ENCODE measurements at regions not wholly inside any gene's neighbourhood (a gene's known extent, or its start where the extent isn't known, plus 50 kb on each side); places are given as distances from the start of the nearest gene placed in this dataset.

DNA sequence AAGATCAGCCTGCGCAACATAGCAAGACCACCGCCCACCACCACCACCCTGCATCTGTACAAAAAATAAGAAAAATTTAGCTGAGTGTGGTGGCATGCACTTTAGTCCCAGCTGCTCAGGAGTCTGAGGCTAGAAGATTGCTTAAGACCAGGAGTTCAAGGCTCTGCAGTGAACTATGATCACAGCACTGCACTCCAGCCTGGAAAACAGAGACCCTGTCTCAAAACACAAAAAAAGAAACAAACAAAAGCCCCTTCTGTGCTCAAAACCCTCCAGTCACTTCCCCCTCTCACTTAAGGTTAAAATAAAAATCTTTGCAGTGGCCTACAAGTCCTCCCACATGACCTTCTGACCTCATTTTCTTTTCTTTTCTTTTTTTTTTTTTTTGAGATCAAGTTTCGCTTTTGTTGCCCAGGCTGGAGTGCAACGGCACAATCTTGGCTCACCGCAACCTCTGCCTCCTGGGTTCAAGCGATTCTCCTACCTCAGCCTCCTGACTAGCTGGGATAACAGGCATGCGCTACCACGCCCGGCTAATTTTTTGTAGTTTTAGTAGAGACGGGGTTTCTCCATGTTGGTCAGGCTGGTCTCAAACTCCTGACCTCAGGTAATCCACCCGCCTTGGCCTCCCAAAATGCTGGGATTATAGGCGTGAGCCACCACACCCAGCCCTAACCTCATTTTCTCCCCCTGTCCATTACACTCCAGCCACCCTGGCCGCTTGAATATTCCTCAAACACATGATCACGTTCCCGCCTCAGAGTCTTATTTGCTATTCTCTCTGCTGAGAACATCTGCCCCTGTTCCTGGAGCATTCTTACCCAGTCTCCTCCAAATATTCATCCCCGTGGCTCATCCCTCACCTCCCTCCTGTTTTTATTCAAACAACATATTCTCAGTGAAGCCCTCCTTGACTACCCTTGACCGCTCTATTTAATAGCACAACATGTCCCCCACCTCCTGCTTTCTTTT lies 126.6 kb upstream of the MED13 start:
- no peak for ATAC-seq
- Histone ChIP-seq H3K27me3 (peaks cover 0 to 3% (median 0%) of the 10 kb centered on the region in 9 donors), H3K27ac (no peak overlapping the region), H3K4me1 (no peaks in the 10 kb centered on the region), H3K36me3 (no peaks in the 10 kb centered on the region), H3K4me3 (no peak overlapping the region), H3K9me3 (peaks cover 0 to 11% (median 0%) of the 10 kb centered on the region in 12 donors)
- intact Hi-C loops (cut with DNase I), result no loop called here
- TF ChIP-seq, protein P1, sequence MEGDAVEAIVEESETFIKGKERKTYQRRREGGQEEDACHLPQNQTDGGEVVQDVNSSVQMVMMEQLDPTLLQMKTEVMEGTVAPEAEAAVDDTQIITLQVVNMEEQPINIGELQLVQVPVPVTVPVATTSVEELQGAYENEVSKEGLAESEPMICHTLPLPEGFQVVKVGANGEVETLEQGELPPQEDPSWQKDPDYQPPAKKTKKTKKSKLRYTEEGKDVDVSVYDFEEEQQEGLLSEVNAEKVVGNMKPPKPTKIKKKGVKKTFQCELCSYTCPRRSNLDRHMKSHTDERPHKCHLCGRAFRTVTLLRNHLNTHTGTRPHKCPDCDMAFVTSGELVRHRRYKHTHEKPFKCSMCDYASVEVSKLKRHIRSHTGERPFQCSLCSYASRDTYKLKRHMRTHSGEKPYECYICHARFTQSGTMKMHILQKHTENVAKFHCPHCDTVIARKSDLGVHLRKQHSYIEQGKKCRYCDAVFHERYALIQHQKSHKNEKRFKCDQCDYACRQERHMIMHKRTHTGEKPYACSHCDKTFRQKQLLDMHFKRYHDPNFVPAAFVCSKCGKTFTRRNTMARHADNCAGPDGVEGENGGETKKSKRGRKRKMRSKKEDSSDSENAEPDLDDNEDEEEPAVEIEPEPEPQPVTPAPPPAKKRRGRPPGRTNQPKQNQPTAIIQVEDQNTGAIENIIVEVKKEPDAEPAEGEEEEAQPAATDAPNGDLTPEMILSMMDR (IDR thresholded peaks at IDR 0.05), result no peak
- TF ChIP-seq POLR2A (IDR thresholded peaks at IDR 0.05), result no peak
- WGBS, 4 donors, result 86 to 88% (median 87%) methylated on average over 17 of the region's 17 CpGs
- no peak for DNase-seq

DNA sequence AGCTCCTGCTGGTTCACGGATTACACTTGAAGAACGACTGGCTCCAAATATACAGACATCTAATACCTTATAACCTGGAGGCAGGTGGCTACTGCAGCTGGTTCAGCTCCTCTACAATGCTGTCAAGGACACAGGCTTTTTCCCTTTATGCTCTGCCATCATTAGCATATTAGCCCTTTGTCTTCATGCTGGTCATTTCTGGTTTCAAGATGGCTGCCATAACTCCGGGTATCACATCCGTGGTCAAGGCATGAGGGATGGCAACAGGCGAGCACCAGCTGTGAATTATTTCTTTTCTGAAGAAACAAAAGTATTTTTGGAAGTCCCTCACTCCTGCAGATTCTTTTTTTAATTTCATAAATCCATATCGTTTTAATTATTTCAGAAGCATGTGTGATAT lies 124.3 kb upstream of the MED13 start:
- intact Hi-C loops (cut with DNase I), result no loop called here
- Histone ChIP-seq H3K4me1 (no peaks in the 10 kb centered on the region), H3K27me3 (peaks cover 0 to 6% (median 0%) of the 10 kb centered on the region in 9 donors), H3K36me3 (no peaks in the 10 kb centered on the region), H3K4me3 (no peak overlapping the region), H3K9me3 (no peaks in the 10 kb centered on the region), H3K27ac (no peak overlapping the region)
- WGBS, 4 donors, result 88 to 91% (median 90%) methylated on average over 6 of the region's 6 CpGs
- ATAC-seq, result no peak
- TF ChIP-seq POLR2A (IDR thresholded peaks at IDR 0.05), result no peak
- TF ChIP-seq, protein P1 (IDR thresholded peaks at IDR 0.05), result no peak
- no peak for DNase-seq

DNA sequence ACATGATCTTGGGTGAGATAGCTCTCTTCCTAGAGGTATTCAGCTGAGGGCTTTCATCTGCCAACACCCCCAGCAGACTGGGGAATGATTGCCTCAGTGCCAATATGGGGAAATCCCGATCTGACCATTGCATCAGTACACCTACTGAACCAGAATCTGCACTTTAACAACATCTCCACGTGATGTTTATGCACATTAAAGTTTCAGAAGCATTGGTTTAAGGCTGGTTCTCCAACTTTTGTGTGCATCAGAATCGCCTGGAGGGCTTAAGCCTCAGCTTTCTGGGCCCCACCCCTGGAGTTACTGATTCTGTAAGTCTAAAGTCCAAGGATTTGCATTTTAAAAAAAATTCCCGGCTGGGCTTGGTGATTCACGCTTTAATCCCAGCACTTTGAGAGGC lies 123.6 kb upstream of the MED13 start:
- Histone ChIP-seq H3K4me3 (no peak overlapping the region), H3K4me1 (no peaks in the 10 kb centered on the region), H3K27ac (no peak overlapping the region), H3K27me3 (peaks cover 0 to 6% (median 0%) of the 10 kb centered on the region in 9 donors), H3K9me3 (no peaks in the 10 kb centered on the region), H3K36me3 (no peaks in the 10 kb centered on the region)
- DNase-seq (no peak), ATAC-seq (no peak)
- no peak for TF ChIP-seq POLR2A (IDR thresholded peaks at IDR 0.05)
- TF ChIP-seq, protein P1 (IDR thresholded peaks at IDR 0.05), result no peak
- intact Hi-C loops (cut with DNase I), result no loop called here
- WGBS, 4 donors, result 62 to 76% (median 72%) methylated on average over 5 of the region's 5 CpGs

DNA sequence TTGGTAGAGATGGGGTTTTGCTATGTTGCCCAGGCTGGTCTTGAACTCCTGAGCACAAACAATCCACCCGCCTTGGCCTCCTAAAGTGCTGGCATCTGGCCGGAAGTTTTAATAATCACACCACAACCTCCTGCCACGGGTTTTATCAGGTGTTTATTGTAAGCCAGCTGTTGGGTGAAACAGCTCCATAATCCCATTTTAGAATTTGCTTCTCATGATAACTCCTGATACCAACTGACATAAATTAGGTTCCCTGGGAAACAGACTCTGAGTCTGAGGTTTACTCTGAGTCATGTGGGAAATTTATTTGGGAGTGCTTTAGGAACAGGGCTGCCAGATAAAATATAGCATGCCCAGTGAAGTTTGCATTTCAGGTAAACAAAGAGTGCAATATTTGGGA lies 122.6 kb upstream of the MED13 start:
- DNase-seq, result no peak
- intact Hi-C loops (cut with DNase I), result no loop called here
- no peaks in the 10 kb centered on the region for H3K4me1 ChIP-seq
- no peak overlapping the region for H3K4me3 ChIP-seq
- 33 to 48% (median 39%) methylated on average over 2 to 3 of the region's 3 CpGs for WGBS, 4 donors
- H3K27me3 ChIP-seq, result peaks cover 0 to 6% (median 0%) of the 10 kb centered on the region in 9 donors
- H3K27ac ChIP-seq, result no peak overlapping the region
- no peak for ATAC-seq
- no peaks in the 10 kb centered on the region for H3K9me3 ChIP-seq
- TF ChIP-seq POLR2A (IDR thresholded peaks at IDR 0.05), result no peak
- TF ChIP-seq, protein P1 (IDR thresholded peaks at IDR 0.05), result no peak
- no peaks in the 10 kb centered on the region for H3K36me3 ChIP-seq

Data from heart left ventricle (tissue), 16 donors.